DMS 273 (cell line): ENCODE measurements at regions not wholly inside any gene's neighbourhood (a gene's known extent, or its start where the extent isn't known, plus 50 kb on each side); places are given as distances from the start of the nearest gene placed in this dataset.
"Not testable (repeated sequence)": the region's sequence is repeated elsewhere in the genome, so short reads cannot be mapped to it uniquely, and the experiment has no call there.

Source experiments
- DNase-seq: peaks from one replicate; lab custom pipeline; 2025; ENCODE audit not compliant: unreplicated experiment; lab: John Stamatoyannopoulos, UW

DNA sequence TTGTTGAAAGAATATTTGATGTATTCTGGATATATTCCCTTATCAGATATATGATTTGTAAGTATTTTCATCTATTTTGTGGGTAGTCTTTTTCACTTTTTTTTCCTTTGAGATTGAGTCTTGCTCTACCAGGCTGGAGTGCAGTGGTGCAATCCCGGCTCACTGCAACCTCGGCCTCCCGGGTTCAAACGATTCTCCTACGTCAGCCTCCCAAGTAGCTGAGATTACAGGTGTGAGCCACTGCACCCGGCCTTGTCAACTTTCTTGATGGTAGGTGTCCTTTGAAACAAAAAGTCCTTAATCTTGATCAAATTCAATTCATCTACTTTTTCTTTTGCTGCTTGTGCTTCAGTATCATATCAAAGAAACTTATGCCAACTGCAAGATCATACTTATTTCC lies 297.2 kb upstream of the NRSN1 start:
- DNase-seq, result no peak

GRCh38 chr6:23841116-23841515 lies 284.9 kb upstream of the NRSN1 start:
- no peak for DNase-seq

- no peak for DNase-seq
Observed at GRCh38 chr6:23842760-23843159, 283.3 kb upstream of the NRSN1 start.

- DNase-seq, result no peak
Observed at GRCh38 chr6:23851522-23851921, 274.5 kb upstream of the NRSN1 start.

DNA sequence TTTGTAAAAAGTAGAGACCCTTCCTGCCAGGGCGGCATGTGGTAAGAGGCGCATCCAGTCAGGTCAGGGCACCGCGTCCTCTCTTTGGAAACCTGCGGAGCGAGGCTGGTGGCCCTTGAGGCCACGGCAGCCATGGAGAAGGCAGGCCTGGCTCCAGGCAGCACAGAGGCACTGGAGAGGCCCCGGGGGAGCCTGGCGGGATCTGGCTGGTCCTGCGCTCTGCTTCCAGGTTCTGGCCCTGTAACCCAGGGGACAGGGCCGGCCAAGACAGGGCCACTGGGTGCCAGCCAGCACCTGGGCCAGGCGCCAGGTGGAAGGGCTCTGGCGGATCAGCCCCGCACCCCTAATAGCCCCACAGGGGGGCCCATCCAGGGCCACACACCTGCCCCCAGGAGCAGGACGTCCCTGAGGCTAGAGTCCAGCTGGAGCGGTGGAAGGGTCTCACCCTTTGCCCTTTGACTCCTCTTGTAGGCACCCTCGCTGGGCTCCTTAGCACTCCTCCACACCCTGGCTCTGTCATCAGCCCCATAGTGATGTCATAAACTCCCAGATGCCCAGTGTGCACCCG lies 272.4 kb upstream of the NRSN1 start:
- DNase-seq, result not testable (repeated sequence)

DNA sequence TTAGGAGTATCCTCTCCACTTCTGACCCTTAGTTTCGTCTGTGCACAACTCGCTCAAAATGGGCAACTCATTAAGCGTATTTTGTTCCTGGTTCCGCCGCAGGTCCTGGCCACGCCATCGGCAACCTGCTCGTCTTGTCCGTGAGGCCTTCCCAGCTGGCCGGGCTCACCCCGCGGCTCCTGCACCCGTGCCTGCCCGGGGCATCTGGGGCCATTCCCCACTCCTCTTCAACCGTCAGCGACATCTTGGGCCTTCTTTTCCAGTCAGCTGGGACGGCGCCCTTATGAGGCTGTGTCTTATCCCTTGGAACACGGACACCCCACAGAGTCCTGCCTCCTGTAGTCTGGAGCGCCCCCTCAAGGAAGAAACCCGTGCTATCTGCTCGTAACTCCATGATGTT lies 271.9 kb upstream of the NRSN1 start:
- not testable (repeated sequence) for DNase-seq

DNA sequence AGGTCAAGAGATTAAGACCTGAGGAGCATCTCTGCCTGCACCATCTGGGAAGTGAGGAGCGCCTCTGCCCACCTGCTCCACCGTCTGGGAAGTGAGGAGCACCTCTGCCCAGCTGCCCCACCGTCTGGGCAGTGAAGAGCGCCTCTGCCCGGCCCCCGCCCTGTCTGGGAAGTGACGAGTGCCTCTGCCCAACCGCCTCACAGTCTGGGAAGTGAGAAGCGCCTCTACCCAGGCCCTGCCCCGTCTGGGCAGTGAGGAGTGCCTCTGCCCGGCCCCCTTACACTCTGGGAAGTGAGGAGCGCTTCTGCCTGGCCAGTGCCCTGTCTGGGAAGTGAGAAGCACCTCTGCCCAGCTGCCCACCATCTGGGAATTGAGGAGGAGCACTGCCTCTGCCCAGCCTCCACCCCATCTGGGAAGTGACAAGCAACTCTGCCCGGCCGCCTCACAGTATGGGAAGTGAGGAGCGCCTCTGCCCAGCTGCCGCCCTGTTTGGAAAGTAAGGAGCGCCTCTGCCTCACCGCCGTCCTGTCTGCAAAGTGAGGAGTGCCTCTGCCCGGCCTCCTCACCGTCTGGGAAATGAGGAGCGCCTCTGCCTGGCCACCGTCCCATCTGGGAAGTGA lies 270.4 kb upstream of the NRSN1 start:
- DNase-seq, result no peak

DNA sequence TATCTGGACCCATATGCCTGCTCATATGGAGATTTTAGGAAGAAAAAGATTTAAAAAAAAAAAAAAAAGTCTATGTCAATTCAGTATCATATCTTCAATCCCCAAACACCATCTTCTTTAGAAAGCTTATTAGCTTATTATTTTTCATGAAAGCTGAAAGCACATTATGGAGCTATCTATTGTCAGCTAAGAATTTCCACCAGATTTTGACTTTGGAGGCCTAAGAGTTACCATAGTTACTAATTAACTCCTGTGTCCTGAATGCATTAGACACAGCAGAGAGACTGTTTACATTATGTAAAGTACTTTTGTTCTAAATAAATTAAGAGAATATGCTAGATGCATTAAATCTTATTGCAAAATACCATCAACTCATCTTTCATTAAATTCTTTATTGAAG lies 255.5 kb upstream of the NRSN1 start:
- DNase-seq, result peak; percentile 27

DNA sequence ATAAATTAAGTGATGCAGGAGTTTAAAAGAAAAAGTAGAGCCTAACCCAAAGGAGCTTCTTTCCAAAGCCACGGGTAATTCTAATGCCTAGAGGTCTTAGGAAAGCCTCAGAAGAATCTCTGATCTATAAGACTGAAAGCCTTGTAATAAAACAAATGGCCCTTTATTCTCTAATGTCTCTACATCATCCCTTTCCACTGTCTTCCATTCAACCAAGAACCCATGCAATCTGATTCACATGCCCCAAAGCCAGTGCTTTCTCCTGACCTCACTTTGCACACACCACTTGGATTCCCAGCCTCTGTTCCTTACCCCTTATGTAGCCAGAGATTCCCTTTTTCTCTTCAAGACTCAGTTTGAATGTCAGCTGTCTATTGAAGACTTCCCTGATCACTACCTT lies 252.9 kb upstream of the NRSN1 start:
- no peak for DNase-seq

DNA sequence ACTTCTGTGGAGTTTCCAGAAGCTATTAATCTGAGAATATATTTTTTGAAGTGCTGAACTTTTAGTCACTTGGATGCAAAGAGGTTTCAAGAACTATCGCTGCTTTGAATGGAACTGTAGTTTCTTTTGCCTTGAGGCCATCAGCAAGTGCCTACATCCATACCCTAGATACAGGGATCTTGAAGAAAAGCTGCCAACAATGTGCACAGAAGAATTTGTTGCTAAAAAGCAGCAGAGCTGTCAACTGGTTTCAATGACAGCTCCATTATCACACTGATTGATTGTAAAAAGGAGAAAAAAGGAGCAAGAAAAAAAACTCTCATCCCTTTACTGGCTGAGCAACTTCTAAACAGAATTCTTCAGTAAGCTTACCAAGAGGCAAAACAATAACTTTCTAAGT lies 251.0 kb upstream of the NRSN1 start:
- no peak for DNase-seq

GRCh38 chr6:23879816-23880215 lies 246.2 kb upstream of the NRSN1 start:
- no peak for DNase-seq

DNA sequence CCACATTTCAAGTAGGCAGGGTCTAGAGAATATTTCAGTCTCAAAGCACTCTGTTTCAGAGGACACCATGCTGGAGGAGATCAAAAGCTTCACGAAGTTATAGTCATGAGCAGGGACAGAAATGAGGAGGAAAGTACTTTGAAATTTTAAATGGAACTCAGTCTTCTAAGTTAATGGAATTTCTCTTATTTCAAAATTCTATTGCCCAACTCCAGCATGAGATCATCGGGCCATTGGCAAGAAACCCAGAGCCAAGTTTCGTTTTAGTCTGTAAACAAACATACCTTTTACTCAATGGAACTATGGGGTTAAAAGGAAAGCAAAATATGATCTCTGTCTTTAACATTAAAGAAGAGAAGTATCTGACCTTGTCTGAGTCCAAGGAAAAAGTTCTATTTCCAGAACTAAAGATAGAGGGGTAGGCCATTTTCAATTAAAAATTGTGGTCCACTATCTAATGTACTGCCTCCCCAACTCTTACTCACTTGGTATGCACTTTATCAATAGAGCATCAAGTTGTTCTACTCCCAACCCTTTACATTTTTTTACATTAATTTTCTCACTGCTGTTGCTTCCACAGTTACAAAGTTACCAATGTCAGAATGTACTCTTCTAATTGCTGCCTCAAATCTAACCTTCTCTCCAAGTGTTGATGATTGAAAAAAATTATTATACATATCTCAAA lies 235.3 kb upstream of the NRSN1 start:
- DNase-seq, result no peak

- DNase-seq, result no peak
Observed at GRCh38 chr6:23905133-23905815, 220.7 kb upstream of the NRSN1 start.

- DNase-seq, result no peak
Observed at GRCh38 chr6:23910420-23910819, 215.6 kb upstream of the NRSN1 start.

- DNase-seq, result no peak
Observed at GRCh38 chr6:23927935-23928334, 198.1 kb upstream of the NRSN1 start.

GRCh38 chr6:23929201-23929600 lies 196.8 kb upstream of the NRSN1 start:
- no peak for DNase-seq

DNA sequence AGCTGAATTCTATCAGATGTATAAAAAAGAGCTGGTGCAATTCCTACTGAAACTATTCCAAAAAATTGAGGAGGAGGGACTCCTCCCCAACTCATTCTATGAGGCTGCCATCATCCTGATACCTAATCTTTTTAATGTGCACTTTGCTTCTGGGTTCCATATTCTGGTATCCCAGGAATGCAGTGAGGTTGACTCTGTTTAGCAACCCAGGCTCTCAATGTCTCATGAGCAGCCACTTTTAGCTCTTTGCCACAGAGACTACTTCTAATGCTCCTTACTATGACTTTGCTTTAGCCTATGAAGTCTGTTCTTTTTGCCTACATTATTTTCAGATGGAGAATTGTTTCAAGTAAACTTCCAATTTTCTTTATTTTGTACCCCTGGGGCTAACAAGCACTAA lies 185.5 kb upstream of the NRSN1 start:
- DNase-seq, result no peak

GRCh38 chr6:23951691-23952090 lies 174.3 kb upstream of the NRSN1 start:
- no peak for DNase-seq

- DNase-seq, result no peak
Observed at GRCh38 chr6:23952245-23952644, 173.8 kb upstream of the NRSN1 start.

- DNase-seq, result no peak
Observed at GRCh38 chr6:23953976-23954375, 172.0 kb upstream of the NRSN1 start.

- no peak for DNase-seq
Observed at GRCh38 chr6:23957017-23957416, 169.0 kb upstream of the NRSN1 start.

DNA sequence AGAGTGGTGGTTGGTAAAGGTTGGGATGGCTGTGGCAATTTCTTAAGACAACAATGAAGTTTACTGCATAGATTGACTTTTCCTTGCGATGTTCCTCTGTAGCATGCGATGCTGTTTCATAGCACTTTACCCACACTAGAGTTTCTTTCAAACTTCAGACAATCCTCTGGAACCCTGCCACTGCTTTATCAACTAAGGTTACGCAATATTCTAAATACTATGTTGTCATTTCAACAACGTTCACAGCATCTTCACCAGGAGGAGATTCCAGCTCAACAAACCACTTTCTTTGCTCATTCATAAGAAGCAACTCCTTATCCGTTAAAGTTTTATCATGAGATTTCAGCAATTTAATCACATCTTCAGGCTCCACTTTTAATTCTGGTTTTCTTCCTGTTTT lies 161.2 kb upstream of the NRSN1 start:
- no peak for DNase-seq
